Heart left ventricle (tissue), 13 donors: ENCODE measurements at regions not wholly inside any gene's neighbourhood (a gene's known extent, or its start where the extent isn't known, plus 50 kb on each side); places are given as distances from the start of the nearest gene placed in this dataset.
"Not testable (repeated sequence)": the region's sequence is repeated elsewhere in the genome, so short reads cannot be mapped to it uniquely, and the experiment has no call there.

Source experiments
- POLR2A ChIP-seq, 2 donors: fragments of 450-650 bp; IDR thresholded peaks; one replicate each; pipeline ENCODE4 v1.6.1; 2017; ENCODE audit warnings: antibody characterized with exemption in 2 of 2, mild to moderate bottlenecking in 2 of 2, moderate library complexity in 2 of 2
- TF ChIP-seq, protein P1 (sequence below), 12 donors: fragments of 200-600 bp; sonication (generic) in 4 of 12; IDR thresholded peaks; one replicate each; pipeline versions ENCODE4 v1.5.0 to v1.8.0; 2018 to 2022; ENCODE audit warnings: antibody characterized with exemption in 12 of 12, mild to moderate bottlenecking in 5 of 12
- donor health status: ischemic (EF 13 %, LVEDD 7.1; RV severe dilation, severe dysfunction).
- donor health status: DM: no; HTN: yes; CAD: no.
- donor health status: DM: no; HTN: no; CAD: no.
- donor health status: ischemic (EF 25% LVEDD 6.9; RV normal size, moderate dysfunction).
- donor health status: ischemic (EF 25% LVEDD 5.7; RV mildly dilated, moderate dysfunction).
- donor health status: ischemic (EF 35%, LVEDD 5.7; RV mildly dilated, moderate dysfunction).
- donor health status: nonischemic (EF 11% LVEDD 7.7; RV severe dilation, severe dysfunction).
- donor health status: DM: yes; HTN: yes; CAD: no.
- donor health status: PGD.
- donor health status: ischemic (EF 29% LVEDD 5.4; RV normal size, mild dysfunction).
- donor health status: nonischemic (EF 23%, LVEDD 6.1; RV moderate dilation, normal function).

DNA sequence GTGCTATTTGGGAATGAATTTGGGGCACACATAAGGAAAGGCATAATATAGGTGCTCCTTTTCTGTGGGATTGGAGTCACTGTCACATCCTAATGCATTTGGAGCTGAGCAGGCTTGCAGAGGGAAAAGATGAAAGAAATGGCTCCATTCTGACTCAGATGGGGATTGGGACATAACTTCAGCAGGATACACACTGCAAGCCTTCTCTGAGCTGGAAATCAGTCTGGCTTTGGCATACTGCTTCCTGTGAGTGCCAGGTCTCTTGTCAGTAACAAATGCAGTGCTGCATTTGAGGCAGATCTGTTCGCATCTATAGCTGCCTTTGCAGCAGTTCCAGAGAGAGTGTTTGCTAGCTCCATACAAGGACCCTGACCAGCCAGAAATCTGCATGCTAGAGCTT lies 98.7 kb downstream of the SRGAP2 start:
- TF ChIP-seq, protein P1, sequence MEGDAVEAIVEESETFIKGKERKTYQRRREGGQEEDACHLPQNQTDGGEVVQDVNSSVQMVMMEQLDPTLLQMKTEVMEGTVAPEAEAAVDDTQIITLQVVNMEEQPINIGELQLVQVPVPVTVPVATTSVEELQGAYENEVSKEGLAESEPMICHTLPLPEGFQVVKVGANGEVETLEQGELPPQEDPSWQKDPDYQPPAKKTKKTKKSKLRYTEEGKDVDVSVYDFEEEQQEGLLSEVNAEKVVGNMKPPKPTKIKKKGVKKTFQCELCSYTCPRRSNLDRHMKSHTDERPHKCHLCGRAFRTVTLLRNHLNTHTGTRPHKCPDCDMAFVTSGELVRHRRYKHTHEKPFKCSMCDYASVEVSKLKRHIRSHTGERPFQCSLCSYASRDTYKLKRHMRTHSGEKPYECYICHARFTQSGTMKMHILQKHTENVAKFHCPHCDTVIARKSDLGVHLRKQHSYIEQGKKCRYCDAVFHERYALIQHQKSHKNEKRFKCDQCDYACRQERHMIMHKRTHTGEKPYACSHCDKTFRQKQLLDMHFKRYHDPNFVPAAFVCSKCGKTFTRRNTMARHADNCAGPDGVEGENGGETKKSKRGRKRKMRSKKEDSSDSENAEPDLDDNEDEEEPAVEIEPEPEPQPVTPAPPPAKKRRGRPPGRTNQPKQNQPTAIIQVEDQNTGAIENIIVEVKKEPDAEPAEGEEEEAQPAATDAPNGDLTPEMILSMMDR (IDR thresholded peaks at IDR 0.05): not testable (repeated sequence)
- not testable (repeated sequence) for TF ChIP-seq POLR2A (IDR thresholded peaks at IDR 0.05)
